IMR-90 (cell line): ENCODE measurements at regions not wholly inside any gene's neighbourhood (a gene's known extent, or its start where the extent isn't known, plus 50 kb on each side); places are given as distances from the start of the nearest gene placed in this dataset.
A peak's percentile ranks its signal among the peaks of the same experiment; 100 is the strongest.

Experiments used
- ATAC-seq: fragments of 200-7000 bp; cut with Tn5 transposase; 2 replicates; pipeline ENCODE4 v1.9.1; 2020; ENCODE audit warnings: low read depth, mild to moderate bottlenecking, moderate library complexity
- BruUV-seq: library from RNA; stranded (reverse); fragments of 400-500 nt; replicated peaks from 2 replicates; lab custom pipeline; 2021; lab: Mats Ljungman, UMichigan
- CTCF ChIA-PET: fragments of 300-600 bp; formaldehyde crosslinking; extraction: SDS; loops from one replicate; lab custom pipeline; 2021; ENCODE audit warnings: antibody characterized with exemption; lab: Yijun Ruan, JAX
- POLR2A ChIA-PET: fragments of 300-600 bp; sonication (Branson Sonifier 250); formaldehyde crosslinking; loops from one replicate; lab custom pipeline; 2022; ENCODE audit warnings: antibody characterized with exemption; ENCODE audit not compliant: unreplicated experiment; lab: Charles Lee
- DNase-seq: peaks from one replicate; pipeline ENCODE4 v3.0.0; 2013
- H2AFZ ChIP-seq: replicated peaks from 2 replicates; pipeline ENCODE3; 2013; ENCODE audit warnings: low read length, mild to moderate bottlenecking; ENCODE audit not compliant: poor library complexity
- H2AK5ac ChIP-seq: 2 replicates; pipeline ENCODE4 v1.6.1; 2013; ENCODE audit warnings: low read depth, low read length, inconsistent platforms
- H2AK9ac ChIP-seq: replicated peaks from 2 replicates; pipeline ENCODE3; 2013; ENCODE audit warnings: mild to moderate bottlenecking, low read depth, low read length, moderate library complexity; ENCODE audit not compliant: poor library complexity
- H2BK120ac ChIP-seq: 2 replicates; pipeline ENCODE4 v1.6.1; 2013; ENCODE audit warnings: low read depth, low read length, inconsistent platforms
- H2BK15ac ChIP-seq: 3 replicates; pipeline ENCODE4 v1.6.1; 2013; ENCODE audit warnings: low read depth, low read length, inconsistent platforms
- H2BK20ac ChIP-seq: 2 replicates; pipeline ENCODE4 v1.6.1; 2013; ENCODE audit warnings: low read depth, mild to moderate bottlenecking, inconsistent platforms, low read length, moderate library complexity
- H2BK5ac ChIP-seq: 2 replicates; pipeline ENCODE4 v1.6.1; 2013; ENCODE audit warnings: mild to moderate bottlenecking, low read depth, low read length, inconsistent platforms; ENCODE audit not compliant: poor library complexity, severe bottlenecking
- H3K14ac ChIP-seq: replicated peaks from 2 replicates; pipeline ENCODE4 v1.6.1; 2013; ENCODE audit warnings: low read depth, low read length, inconsistent platforms
- H3K18ac ChIP-seq: 2 replicates; pipeline ENCODE4 v1.6.1; 2013; ENCODE audit warnings: low read depth, low read length, control low read depth
- H3K23ac ChIP-seq: 2 replicates; pipeline ENCODE4 v1.6.1; 2013; ENCODE audit warnings: low read depth, low read length, inconsistent platforms
- H3K27ac ChIP-seq: 2 replicates; pipeline ENCODE4 v1.5.1; 2013; ENCODE audit warnings: mild to moderate bottlenecking, control low read depth, low read length; ENCODE audit not compliant: insufficient read depth
- H3K27me3 ChIP-seq: 2 replicates; pipeline ENCODE4 v1.6.1; 2013; ENCODE audit warnings: low read length; ENCODE audit not compliant: control insufficient read depth, insufficient read depth
- H3K36me3 ChIP-seq: 2 replicates; pipeline ENCODE4 v1.6.1; 2013; ENCODE audit warnings: low read length, mixed read lengths; ENCODE audit not compliant: control insufficient read depth, insufficient read depth
- H3K4ac ChIP-seq: 2 replicates; pipeline ENCODE4 v1.6.1; 2013; ENCODE audit warnings: low read depth, low read length, inconsistent platforms
- H3K4me1 ChIP-seq: 2 replicates; pipeline ENCODE4 v1.6.1; 2013; ENCODE audit warnings: low read length, mixed read lengths; ENCODE audit not compliant: control insufficient read depth, insufficient read depth
- H3K4me2 ChIP-seq: 2 replicates; pipeline ENCODE4 v1.6.1; 2013; ENCODE audit warnings: low read depth, mild to moderate bottlenecking, control low read depth, low read length, moderate library complexity
- H3K4me3 ChIP-seq: 2 replicates; pipeline ENCODE4 v1.5.1; 2013; ENCODE audit warnings: low read depth, mild to moderate bottlenecking, control low read depth, low read length, moderate library complexity; ENCODE audit not compliant: insufficient read depth
- H3K56ac ChIP-seq: 2 replicates; pipeline ENCODE4 v1.6.1; 2013; ENCODE audit warnings: low read length, inconsistent platforms; ENCODE audit not compliant: insufficient read depth; ENCODE audit errors: extremely low read depth
- H3K79me1 ChIP-seq, 2 experiments: 2 replicates each; pipeline ENCODE4 v1.6.1; 2013; ENCODE audit warnings: low read length in 2 of 2, inconsistent platforms in 1 of 2, low read depth in 1 of 2
- H3K9ac ChIP-seq: 2 replicates; pipeline ENCODE4 v1.6.1; 2013; ENCODE audit warnings: low read depth, low read length, control low read depth
- H3K9me1 ChIP-seq: 2 replicates; pipeline ENCODE4 v1.6.1; 2013; ENCODE audit warnings: low read length, inconsistent platforms; ENCODE audit not compliant: insufficient read depth
- H3K9me3 ChIP-seq: 2 replicates; pipeline ENCODE4 v1.6.1; 2013; ENCODE audit warnings: low read length; ENCODE audit not compliant: control insufficient read depth, insufficient read depth
- H4K20me1 ChIP-seq: 2 replicates; pipeline ENCODE4 v1.6.1; 2013; ENCODE audit warnings: low read length, inconsistent platforms; ENCODE audit not compliant: insufficient read depth
- H4K5ac ChIP-seq: 2 replicates; pipeline ENCODE4 v1.6.1; 2013; ENCODE audit warnings: mild to moderate bottlenecking, low read depth, low read length, control low read depth
- H4K8ac ChIP-seq, 2 experiments: 2 replicates each; pipeline ENCODE4 v1.6.1; 2013; ENCODE audit warnings: low read depth in 2 of 2, low read length in 2 of 2, control low read depth in 1 of 2, inconsistent platforms in 1 of 2
- H4K91ac ChIP-seq: 2 replicates; pipeline ENCODE4 v1.6.1; 2013; ENCODE audit warnings: low read depth, low read length, inconsistent platforms; ENCODE audit not compliant: insufficient read depth
- MAZ ChIP-seq: IDR thresholded peaks from 2 replicates; pipeline ENCODE4 v1.6.1; 2012; ENCODE audit warnings: low read depth, mild to moderate bottlenecking, low read length, improper control_type of control experiment, moderate library complexity, borderline replicate concordance
- WGBS, 2 experiments: methylation state at CpG; one replicate each; pipeline versions ENCODE4 v1.1.5 to v1.1.7; 2013; ENCODE audit warnings: missing lambda C conversion rate in 2 of 2; ENCODE audit not compliant: insufficient read length in 1 of 2; ENCODE audit errors: extremely low coverage in 2 of 2; 5-methylcytosine and 5-hydroxymethylcytosine counted together
- dilution Hi-C: fragments of 300-500 bp; cut with HindIII; formaldehyde crosslinking; loops from one replicate; pipeline ENCODE4 v1.14.3; 2018; ENCODE audit warnings: low sequenced_read_pairs; ENCODE audit not compliant: unreplicated experiment
- in situ Hi-C: fragments of 300-500 bp; cut with MboI; formaldehyde crosslinking; loops from 3 replicates; pipeline ENCODE4 v1.14.3; 2019; ENCODE audit warnings: low sequenced_read_pairs, inconsistent platforms, mixed read lengths
- intact Hi-C: fragments of 100-400 bp; cut with micrococcal nuclease; formaldehyde crosslinking; loops from 2 replicates; pipeline ENCODE4 v1.10.0; 2022

DNA sequence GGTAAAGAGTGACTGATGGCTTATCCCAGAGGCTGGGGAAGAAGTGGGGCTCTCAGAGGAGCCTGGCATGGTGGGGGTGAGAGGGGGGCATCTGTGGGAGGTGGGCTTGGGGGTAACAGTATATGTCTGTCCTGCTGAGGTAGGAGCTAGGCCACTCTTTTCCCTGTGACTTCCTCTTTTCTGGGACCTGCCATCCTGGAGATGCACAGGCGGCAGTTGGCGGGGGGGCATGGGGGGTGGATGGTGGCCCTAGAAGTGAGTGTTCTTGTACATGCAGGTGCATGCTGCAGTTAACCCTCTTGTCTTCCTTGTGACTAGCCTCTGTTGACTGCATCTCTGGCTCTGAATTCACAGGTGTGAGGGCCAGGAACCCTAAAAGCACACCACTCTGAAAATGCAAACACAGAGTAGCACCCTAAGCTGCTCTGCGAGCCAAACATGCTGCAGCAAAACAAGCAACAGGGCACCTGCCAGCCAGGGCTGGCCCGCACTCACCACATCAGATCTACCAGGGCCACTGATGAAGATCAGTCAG is 123.8 kb upstream of the SHB start:
- POLR2A ChIA-PET, result no interaction called here
- Histone ChIP-seq H3K4me3 (no peak overlapping the region), H3K4me1 (no peaks in the 10 kb centered on the region), H2AK5ac (no peak overlapping the region), H3K18ac (no peak overlapping the region), H2AFZ (peak overlapping the region; percentile 51), H3K27me3 (peaks cover 27% of the 10 kb centered on the region), H2BK20ac (no peak overlapping the region), H3K9me3 (no peaks in the 10 kb centered on the region), H3K9me1 (no peaks in the 10 kb centered on the region), H4K91ac (no peak overlapping the region), H3K27ac (no peak overlapping the region), H3K79me1 (no peaks in the 10 kb centered on the region), H3K9ac (no peak overlapping the region), H3K56ac (no peak overlapping the region), H3K4ac (no peak overlapping the region), H2BK5ac (no peak overlapping the region), H3K4me2 (no peak overlapping the region), H3K14ac (no peak overlapping the region), H2BK120ac (no peak overlapping the region), H4K20me1 (no peaks in the 10 kb centered on the region), H4K5ac (no peak overlapping the region), H2BK15ac (no peak overlapping the region), H3K23ac (no peak overlapping the region), H3K36me3 (no peaks in the 10 kb centered on the region), H4K8ac (no peak overlapping the region), H2AK9ac (no peak overlapping the region)
- CTCF ChIA-PET, result no interaction called here
- dilution Hi-C loops, result no loop called here
- BruUV-seq, result no TSS peak
- intact Hi-C loops, result no loop called here
- ATAC-seq, result no peak
- no CpG with 5 or more reads among the region's 4 CpGs for WGBS, 2 experiments
- no peak for TF ChIP-seq MAZ
- no peak for DNase-seq
- in situ Hi-C loops, result no loop called here
